NCI-H2171 treated with DMSO at 0.1 percent for 48 hours (cell line): ENCODE measurements at regions not wholly inside any gene's neighbourhood (a gene's known extent, or its start where the extent isn't known, plus 50 kb on each side); places are given as distances from the start of the nearest gene placed in this dataset.

Experiments used
- DNase-seq: peaks from one replicate; lab custom pipeline; 2025; lab: John Stamatoyannopoulos, UW

- no peak for DNase-seq
These were observed 1080.8 kb downstream of the BRD1 start for GRCh38 chr22:48746789-48747425.

GRCh38 chr22:48745842-48746788 is 1081.6 kb downstream of the BRD1 start:
- DNase-seq = no peak

GRCh38 chr22:48744967-48745841 is 1082.5 kb downstream of the BRD1 start:
- DNase-seq = no peak

GRCh38 chr22:48744283-48744641 is 1083.4 kb downstream of the BRD1 start:
- no peak for DNase-seq

- DNase-seq = peak; percentile 56
These were observed 1083.9 kb downstream of the BRD1 start for GRCh38 chr22:48743601-48744282.

- DNase-seq = no peak
These were observed 1084.9 kb downstream of the BRD1 start for GRCh38 chr22:48742556-48743343.

GRCh38 chr22:48742191-48742555 is 1085.5 kb downstream of the BRD1 start:
- no peak for DNase-seq

- DNase-seq = no peak
These were observed 1086.1 kb downstream of the BRD1 start for GRCh38 chr22:48741540-48741939.

GRCh38 chr22:48740731-48741405 is 1086.8 kb downstream of the BRD1 start:
- no peak for DNase-seq

GRCh38 chr22:48740086-48740730 is 1087.5 kb downstream of the BRD1 start:
- no peak for DNase-seq

GRCh38 chr22:48739348-48740085 is 1088.2 kb downstream of the BRD1 start:
- DNase-seq = no peak

- DNase-seq = no peak
These were observed 1089.3 kb downstream of the BRD1 start for GRCh38 chr22:48738204-48738980.

- no peak for DNase-seq
These were observed 1090.0 kb downstream of the BRD1 start for GRCh38 chr22:48737461-48738203.

GRCh38 chr22:48736593-48737460 is 1090.8 kb downstream of the BRD1 start:
- DNase-seq = no peak

- no peak for DNase-seq
These were observed 1092.7 kb downstream of the BRD1 start for GRCh38 chr22:48734961-48735360.

GRCh38 chr22:48734359-48734758 is 1093.3 kb downstream of the BRD1 start:
- no peak for DNase-seq
